PFSK-1 (cell line): ENCODE measurements at regions not wholly inside any gene's neighbourhood (a gene's known extent, or its start where the extent isn't known, plus 50 kb on each side); places are given as distances from the start of the nearest gene placed in this dataset.

Experiments used
- POLR2AphosphoS5 ChIP-seq: IDR thresholded peaks from 2 replicates; pipeline ENCODE4 v1.6.1; 2012; ENCODE audit warnings: low read depth, mild to moderate bottlenecking, control low read depth, low read length, moderate library complexity
- TAF1 ChIP-seq: IDR thresholded peaks from 2 replicates; pipeline ENCODE4 v1.6.1; 2012; ENCODE audit warnings: low read length, control low read depth, borderline replicate concordance; ENCODE audit not compliant: insufficient read depth

DNA sequence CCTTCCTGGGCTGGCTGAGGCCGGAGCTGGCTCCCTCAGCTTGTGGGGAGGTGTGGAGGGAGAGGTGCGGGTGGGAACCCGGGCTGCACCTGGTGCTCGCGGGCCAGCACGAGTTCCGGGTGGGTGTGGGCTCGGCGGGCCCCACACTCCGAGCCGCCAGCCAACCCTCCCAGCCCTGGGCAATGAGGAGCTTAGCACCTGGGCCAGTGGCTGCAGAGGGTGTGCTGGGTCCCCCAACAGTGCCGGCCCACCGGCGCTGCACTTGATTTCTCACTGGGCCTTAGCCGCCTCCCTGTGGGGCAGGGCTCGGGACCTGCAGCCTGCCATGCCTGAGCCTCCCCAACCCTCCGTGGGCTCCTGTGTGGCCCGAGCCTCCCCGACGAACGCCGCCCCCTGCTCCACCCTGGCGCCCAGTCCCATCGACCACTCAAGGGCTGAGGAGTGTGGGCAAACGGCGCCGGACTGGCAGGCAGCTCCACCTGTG is 182.7 kb upstream of the PAQR3 start:
- TF ChIP-seq TAF1 (no peak), POLR2AphosphoS5 (no peak)
